Neural cell (in vitro differentiated cells): ENCODE measurements at regions not wholly inside any gene's neighbourhood (a gene's known extent, or its start where the extent isn't known, plus 50 kb on each side); places are given as distances from the start of the nearest gene placed in this dataset.
"Not testable (repeated sequence)": the region's sequence is repeated elsewhere in the genome, so short reads cannot be mapped to it uniquely, and the experiment has no call there.

Experiments
- H2AFZ ChIP-seq: fragments of 200-600, 300-800 bp; sonication (generic), shearing (Covaris generic); 2 replicates; pipeline ENCODE4 v1.6.0; 2014; ENCODE audit warnings: low read depth, mild to moderate bottlenecking, antibody characterized with exemption, low read length, moderate library complexity
- H3F3A ChIP-seq: fragments of 200-600 bp; shearing (Covaris generic); 2 replicates; pipeline ENCODE4 v1.6.1; 2016; ENCODE audit warnings: mild to moderate bottlenecking, moderate library complexity, mixed read lengths, antibody characterized with exemption, low read length; ENCODE audit not compliant: insufficient read depth, poor library complexity, severe bottlenecking
- H3K27ac ChIP-seq: fragments of 200-600, 300-800 bp; sonication (generic), shearing (Covaris generic); 2 replicates; pipeline ENCODE4 v1.5.1; 2014; ENCODE audit warnings: mild to moderate bottlenecking, low read length, moderate library complexity
- H3K27me3 ChIP-seq: fragments of 300-800, 200-600 bp; sonication (generic), shearing (Covaris generic); 2 replicates; pipeline ENCODE4 v1.6.0; 2014; ENCODE audit warnings: mild to moderate bottlenecking, low read depth, low read length, moderate library complexity; ENCODE audit not compliant: insufficient read depth
- H3K36me3 ChIP-seq: fragments of 300-800, 200-600 bp; sonication (generic), shearing (Covaris generic); 2 replicates; pipeline ENCODE4 v1.5.1; 2014; ENCODE audit warnings: mild to moderate bottlenecking, antibody characterized with exemption, low read length, moderate library complexity; ENCODE audit not compliant: insufficient read depth
- H3K4me2 ChIP-seq: fragments of 300-800, 200-600 bp; sonication (generic), shearing (Covaris generic); 2 replicates; pipeline ENCODE4 v1.6.0; 2014; ENCODE audit warnings: mild to moderate bottlenecking, low read length
- H3K4me3 ChIP-seq: fragments of 300-800, 200-600 bp; sonication (generic), shearing (Covaris generic); 2 replicates; pipeline ENCODE4 v1.5.1; 2014; ENCODE audit warnings: mild to moderate bottlenecking, low read length, moderate library complexity
- H3K79me2 ChIP-seq: fragments of 200-600 bp; shearing (Covaris generic); replicated peaks from 2 replicates; pipeline ENCODE4 v1.6.0; 2014; ENCODE audit warnings: mild to moderate bottlenecking, low read length, moderate library complexity; ENCODE audit not compliant: insufficient read depth
- H3K9ac ChIP-seq: fragments of 300-800, 200-600 bp; sonication (generic), shearing (Covaris generic); 2 replicates; pipeline ENCODE4 v1.6.1; 2016; ENCODE audit warnings: mild to moderate bottlenecking, low read length, mixed read lengths
- H3K9me2 ChIP-seq: fragments of 200-600 bp; shearing (Covaris generic); 2 replicates; pipeline ENCODE4 v1.6.1; 2016; ENCODE audit warnings: mild to moderate bottlenecking, low read length, mixed read lengths; ENCODE audit not compliant: insufficient read depth
- H3K9me3 ChIP-seq: fragments of 200-600, 300-800 bp; sonication (generic), shearing (Covaris generic); 2 replicates; pipeline ENCODE4 v1.6.1; 2016; ENCODE audit warnings: mild to moderate bottlenecking, mixed run types, low read length, moderate library complexity, mixed read lengths
- H4K20me1 ChIP-seq: fragments of 200-600 bp; shearing (Covaris generic); 2 replicates; pipeline ENCODE4 v1.6.1; 2016; ENCODE audit warnings: mild to moderate bottlenecking, mixed run types; ENCODE audit not compliant: insufficient read depth
- CTCF ChIP-seq: fragments of 450-650 bp; IDR thresholded peaks from 2 replicates; pipeline ENCODE4 v1.5.1; 2014; ENCODE audit warnings: antibody characterized with exemption, mild to moderate bottlenecking, moderate library complexity; ENCODE audit not compliant: poor library complexity, severe bottlenecking
- EP300 ChIP-seq: fragments of 450-650 bp; conservative IDR thresholded peaks from 2 replicates; pipeline ENCODE4 v1.6.1; 2014; ENCODE audit warnings: antibody characterized with exemption, mild to moderate bottlenecking, moderate library complexity; ENCODE audit not compliant: poor library complexity, severe bottlenecking
- EZH2 ChIP-seq: fragments of 200-600, 300-800 bp; shearing (Covaris generic), sonication (generic); IDR thresholded peaks from 2 replicates; pipeline ENCODE4 v1.6.1; 2014; ENCODE audit warnings: antibody characterized with exemption, low read length, borderline replicate concordance, mild to moderate bottlenecking; ENCODE audit not compliant: insufficient read depth, poor library complexity, severe bottlenecking
- MXI1 ChIP-seq: fragments of 450-650 bp; conservative IDR thresholded peaks from 2 replicates; pipeline ENCODE4 v1.6.1; 2014; ENCODE audit warnings: antibody characterized with exemption, mild to moderate bottlenecking; ENCODE audit not compliant: poor library complexity, severe bottlenecking
- POLR2AphosphoS5 ChIP-seq: IDR thresholded peaks from 2 replicates; pipeline ENCODE4 v1.6.1; 2012
- RAD21 ChIP-seq: fragments of 450-650 bp; conservative IDR thresholded peaks from 2 replicates; pipeline ENCODE4 v1.6.1; 2014; ENCODE audit warnings: antibody characterized with exemption, mild to moderate bottlenecking, moderate library complexity
- REST ChIP-seq: IDR thresholded peaks from 2 replicates; pipeline ENCODE4 v1.6.1; 2012; ENCODE audit warnings: borderline replicate concordance
- SMC3 ChIP-seq: fragments of 450-650 bp; conservative IDR thresholded peaks from 2 replicates; pipeline ENCODE4 v1.6.1; 2014; ENCODE audit warnings: antibody characterized with exemption, mild to moderate bottlenecking, moderate library complexity; ENCODE audit not compliant: poor library complexity
- TAF1 ChIP-seq: IDR thresholded peaks from 2 replicates; pipeline ENCODE4 v1.6.1; 2012; ENCODE audit warnings: low read depth

- H3K4me3 ChIP-seq = no peak overlapping the region
- H3K27me3 ChIP-seq = no peaks in the 10 kb centered on the region
- H3K79me2 ChIP-seq = no peaks in the 10 kb centered on the region
- no peaks in the 10 kb centered on the region for H3K9me2 ChIP-seq
- H3K9me3 ChIP-seq = no peaks in the 10 kb centered on the region
- no peak overlapping the region for H3K9ac ChIP-seq
- H4K20me1 ChIP-seq = no peaks in the 10 kb centered on the region
- H3F3A ChIP-seq = no peaks in the 10 kb centered on the region
- H3K36me3 ChIP-seq = no peaks in the 10 kb centered on the region
- H3K4me2 ChIP-seq = no peak overlapping the region
- no peak for TF ChIP-seq REST
- TF ChIP-seq RAD21 = no peak
- no peak for TF ChIP-seq EZH2
- TF ChIP-seq POLR2AphosphoS5 = no peak
- TF ChIP-seq TAF1 = no peak
- no peak for TF ChIP-seq MXI1
- TF ChIP-seq SMC3 = no peak
- TF ChIP-seq EP300 = no peak
- no peak for TF ChIP-seq CTCF
- no peak overlapping the region for H2AFZ ChIP-seq
- H3K27ac ChIP-seq = no peak overlapping the region
Observed at GRCh38 chr6:55108134-55109130, 65.9 kb upstream of the HCRTR2 start.

GRCh38 chr6:55117267-55117666, 57.0 kb upstream of the HCRTR2 start:
- no peaks in the 10 kb centered on the region for H3K36me3 ChIP-seq
- H3K4me2 ChIP-seq = no peak overlapping the region
- H4K20me1 ChIP-seq = no peaks in the 10 kb centered on the region
- H3K27ac ChIP-seq = no peak overlapping the region
- TF ChIP-seq CTCF (no peak), TAF1 (no peak), RAD21 (no peak), SMC3 (no peak)
- no peaks in the 10 kb centered on the region for H3K9me2 ChIP-seq
- no peaks in the 10 kb centered on the region for H3F3A ChIP-seq
- H3K9me3 ChIP-seq = no peaks in the 10 kb centered on the region
- no peak overlapping the region for H3K9ac ChIP-seq
- H3K79me2 ChIP-seq = no peaks in the 10 kb centered on the region
- no peaks in the 10 kb centered on the region for H3K27me3 ChIP-seq
- H3K4me3 ChIP-seq = no peak overlapping the region
- no peak overlapping the region for H2AFZ ChIP-seq

GRCh38 chr6:55124241-55124640, 50.1 kb upstream of the HCRTR2 start:
- H2AFZ ChIP-seq, H3K9me3 ChIP-seq, H3K36me3 ChIP-seq, H3K9me2 ChIP-seq, H3K27me3 ChIP-seq, H4K20me1 ChIP-seq, H3K79me2 ChIP-seq, H3K27ac ChIP-seq, H3K9ac ChIP-seq, H3K4me3 ChIP-seq, H3F3A ChIP-seq, H3K4me2 ChIP-seq: not testable (repeated sequence)
